MM.1S (cell line): ENCODE measurements at regions not wholly inside any gene's neighbourhood (a gene's known extent, or its start where the extent isn't known, plus 50 kb on each side); places are given as distances from the start of the nearest gene placed in this dataset.

ENCODE experiments used
- EZH2 ChIP-seq: fragments of 300-600 bp; sonication (generic); optimal IDR thresholded peaks from 2 replicates; pipeline ENCODE3; 2017; ENCODE audit warnings: low read depth, mild to moderate bottlenecking, antibody characterized with exemption, low read length, mixed read lengths
- TF ChIP-seq, protein P1 (sequence below): fragments of 300-600 bp; sonication (generic); IDR thresholded peaks from 2 replicates; pipeline ENCODE4 v1.5.1; 2016; ENCODE audit warnings: antibody characterized with exemption, low read length, mixed read lengths

DNA sequence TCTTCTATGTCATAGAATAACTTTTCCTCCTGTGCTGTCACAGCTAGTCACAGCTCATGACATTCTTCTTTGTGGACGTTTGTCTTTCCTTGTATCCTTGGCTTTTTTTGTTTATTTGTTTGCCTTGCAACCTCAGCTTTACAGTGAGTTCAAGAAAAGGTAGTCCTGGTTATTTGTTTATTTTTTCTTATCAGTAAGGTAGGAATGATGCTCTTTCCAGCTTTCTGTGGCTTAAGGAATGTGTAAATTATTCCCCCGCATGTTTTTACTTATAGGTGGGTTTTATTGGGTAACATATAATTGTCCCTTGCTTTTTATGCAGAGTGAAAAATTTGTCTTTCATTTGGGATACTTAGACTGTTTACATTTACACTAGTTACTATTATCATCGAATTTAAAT is 1673.6 kb upstream of the FLRT2 start:
- TF ChIP-seq, protein P1, sequence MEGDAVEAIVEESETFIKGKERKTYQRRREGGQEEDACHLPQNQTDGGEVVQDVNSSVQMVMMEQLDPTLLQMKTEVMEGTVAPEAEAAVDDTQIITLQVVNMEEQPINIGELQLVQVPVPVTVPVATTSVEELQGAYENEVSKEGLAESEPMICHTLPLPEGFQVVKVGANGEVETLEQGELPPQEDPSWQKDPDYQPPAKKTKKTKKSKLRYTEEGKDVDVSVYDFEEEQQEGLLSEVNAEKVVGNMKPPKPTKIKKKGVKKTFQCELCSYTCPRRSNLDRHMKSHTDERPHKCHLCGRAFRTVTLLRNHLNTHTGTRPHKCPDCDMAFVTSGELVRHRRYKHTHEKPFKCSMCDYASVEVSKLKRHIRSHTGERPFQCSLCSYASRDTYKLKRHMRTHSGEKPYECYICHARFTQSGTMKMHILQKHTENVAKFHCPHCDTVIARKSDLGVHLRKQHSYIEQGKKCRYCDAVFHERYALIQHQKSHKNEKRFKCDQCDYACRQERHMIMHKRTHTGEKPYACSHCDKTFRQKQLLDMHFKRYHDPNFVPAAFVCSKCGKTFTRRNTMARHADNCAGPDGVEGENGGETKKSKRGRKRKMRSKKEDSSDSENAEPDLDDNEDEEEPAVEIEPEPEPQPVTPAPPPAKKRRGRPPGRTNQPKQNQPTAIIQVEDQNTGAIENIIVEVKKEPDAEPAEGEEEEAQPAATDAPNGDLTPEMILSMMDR: no peak
- no peak for TF ChIP-seq EZH2
